Stimulated activated naive B cell treated with anti-CD40 and anti-IgM and Interleukin-4, amounts not matched to agents 10 μg/mL and 1 μg/mL and 100 μg/mL, for 72 hours (primary cell): ENCODE measurements at regions not wholly inside any gene's neighbourhood (a gene's known extent, or its start where the extent isn't known, plus 50 kb on each side); places are given as distances from the start of the nearest gene placed in this dataset.

Experiments used
- ATAC-seq, 2 donors: fragments of 150-1000 bp; cut with Tn5 transposase; replicated peaks; 2 replicates each; pipeline ENCODE4 v1.10.0; 2021; ENCODE audit warnings: moderate library complexity in 1 of 2
- DNase-seq: peaks from one replicate; pipeline ENCODE4 v3.0.0; 2021
- H3K27ac Mint-ChIP-seq: one replicate; pipeline ENCODE4 v1.8.0; 2022; ENCODE audit warnings: mild to moderate bottlenecking, mixed read lengths
- H3K27me3 Mint-ChIP-seq, 2 donors: one replicate each; pipeline ENCODE4 v1.8.0; 2022; ENCODE audit warnings: mixed read lengths in 2 of 2
- H3K36me3 Mint-ChIP-seq, 2 donors: one replicate each; pipeline ENCODE4 v1.8.0; 2022; ENCODE audit warnings: mixed read lengths in 2 of 2, mild to moderate bottlenecking in 1 of 2
- H3K4me1 Mint-ChIP-seq, 2 donors: one replicate each; pipeline ENCODE4 v1.8.0; 2022; ENCODE audit warnings: mixed read lengths in 2 of 2, mild to moderate bottlenecking in 1 of 2
- H3K4me3 Mint-ChIP-seq, 2 donors: one replicate each; pipeline ENCODE4 v1.8.0; 2022; ENCODE audit warnings: mild to moderate bottlenecking in 2 of 2, mixed read lengths in 2 of 2, moderate library complexity in 1 of 2
- H3K9me3 Mint-ChIP-seq, 2 donors: one replicate each; pipeline ENCODE4 v1.8.0; 2022; ENCODE audit warnings: mixed read lengths in 2 of 2, mild to moderate bottlenecking in 1 of 2

GRCh38 chr2:187851955-187852561, 297.8 kb upstream of the TFPI start:
- no peaks in the 10 kb centered on the region for H3K9me3 Mint-ChIP-seq
- no peak overlapping the region for H3K4me3 Mint-ChIP-seq
- H3K36me3 Mint-ChIP-seq = no peaks in the 10 kb centered on the region
- no peak overlapping the region for H3K27ac Mint-ChIP-seq
- DNase-seq (no peak), ATAC-seq (no peak)
- H3K4me1 Mint-ChIP-seq = no peaks in the 10 kb centered on the region
- no peaks in the 10 kb centered on the region for H3K27me3 Mint-ChIP-seq

- no peak overlapping the region for H3K4me3 Mint-ChIP-seq
- H3K27ac Mint-ChIP-seq = no peak overlapping the region
- H3K36me3 Mint-ChIP-seq = no peaks in the 10 kb centered on the region
- no peak for DNase-seq
- no peaks in the 10 kb centered on the region for H3K27me3 Mint-ChIP-seq
- no peaks in the 10 kb centered on the region for H3K4me1 Mint-ChIP-seq
- H3K9me3 Mint-ChIP-seq = no peaks in the 10 kb centered on the region
- no peak for ATAC-seq
These were observed 299.2 kb upstream of the TFPI start for GRCh38 chr2:187853381-187853791.

GRCh38 chr2:187854801-187855200, 300.6 kb upstream of the TFPI start:
- Mint-ChIP-seq H3K4me3 (no peak overlapping the region), H3K9me3 (peaks cover 0 to 3% of the 10 kb centered on the region in 2 donors), H3K36me3 (no peaks in the 10 kb centered on the region), H3K4me1 (no peaks in the 10 kb centered on the region), H3K27me3 (no peaks in the 10 kb centered on the region), H3K27ac (no peak overlapping the region)
- no peak for DNase-seq
- ATAC-seq = no peak

GRCh38 chr2:187855689-187856088, 301.5 kb upstream of the TFPI start:
- H3K27ac Mint-ChIP-seq = no peak overlapping the region
- H3K9me3 Mint-ChIP-seq = peaks cover 0 to 3% of the 10 kb centered on the region in 2 donors
- ATAC-seq = no peak
- H3K27me3 Mint-ChIP-seq = no peaks in the 10 kb centered on the region
- H3K36me3 Mint-ChIP-seq = no peaks in the 10 kb centered on the region
- no peaks in the 10 kb centered on the region for H3K4me1 Mint-ChIP-seq
- no peak overlapping the region for H3K4me3 Mint-ChIP-seq
- no peak for DNase-seq

- Mint-ChIP-seq H3K27me3 (no peaks in the 10 kb centered on the region), H3K4me3 (no peak overlapping the region), H3K4me1 (no peaks in the 10 kb centered on the region), H3K36me3 (no peaks in the 10 kb centered on the region), H3K27ac (no peak overlapping the region), H3K9me3 (peaks cover 0 to 3% of the 10 kb centered on the region in 2 donors)
- ATAC-seq (no peak), DNase-seq (no peak)
These were observed 303.6 kb upstream of the TFPI start for GRCh38 chr2:187857826-187858225.

GRCh38 chr2:187862715-187863114, 308.5 kb upstream of the TFPI start:
- no peak for DNase-seq
- no peak overlapping the region for H3K4me3 Mint-ChIP-seq

GRCh38 chr2:187865025-187865424, 310.8 kb upstream of the TFPI start:
- Mint-ChIP-seq H3K9me3 (peaks cover 10 to 20% of the 10 kb centered on the region in 2 donors), H3K4me3 (no peak overlapping the region), H3K36me3 (no peaks in the 10 kb centered on the region), H3K27me3 (no peaks in the 10 kb centered on the region), H3K27ac (no peak overlapping the region), H3K4me1 (no peaks in the 10 kb centered on the region)
- DNase-seq = no peak
- ATAC-seq = no peak

More at GRCh38 chr2:187862715-187863114, 308.5 kb upstream of the TFPI start:
- no peak overlapping the region for H3K27ac Mint-ChIP-seq
- no peaks in the 10 kb centered on the region for H3K36me3 Mint-ChIP-seq
- ATAC-seq = no peak
- no peaks in the 10 kb centered on the region for H3K4me1 Mint-ChIP-seq
- H3K27me3 Mint-ChIP-seq = no peaks in the 10 kb centered on the region
- H3K9me3 Mint-ChIP-seq = peaks cover 6 to 10% of the 10 kb centered on the region in 2 donors

GRCh38 chr2:187867165-187867564, 312.9 kb upstream of the TFPI start:
- Mint-ChIP-seq H3K4me1 (no peaks in the 10 kb centered on the region), H3K4me3 (no peak overlapping the region), H3K27me3 (no peaks in the 10 kb centered on the region), H3K36me3 (no peaks in the 10 kb centered on the region), H3K27ac (no peak overlapping the region), H3K9me3 (peaks cover 10 to 20% of the 10 kb centered on the region in 2 donors)
- no peak for DNase-seq
- no peak for ATAC-seq

- no peak overlapping the region for H3K27ac Mint-ChIP-seq
- H3K4me1 Mint-ChIP-seq = no peaks in the 10 kb centered on the region
- no peak for ATAC-seq
- H3K9me3 Mint-ChIP-seq = peaks cover 10 to 20% of the 10 kb centered on the region in 2 donors
- no peaks in the 10 kb centered on the region for H3K36me3 Mint-ChIP-seq
- no peak overlapping the region for H3K4me3 Mint-ChIP-seq
- no peaks in the 10 kb centered on the region for H3K27me3 Mint-ChIP-seq
- DNase-seq = no peak
These were observed 315.0 kb upstream of the TFPI start for GRCh38 chr2:187869195-187869594.

- Mint-ChIP-seq H3K27ac (no peak overlapping the region), H3K27me3 (no peaks in the 10 kb centered on the region), H3K4me3 (no peak overlapping the region), H3K4me1 (no peaks in the 10 kb centered on the region), H3K36me3 (no peaks in the 10 kb centered on the region), H3K9me3 (peaks cover 10 to 19% of the 10 kb centered on the region in 2 donors)
- no peak for ATAC-seq
- DNase-seq = no peak
These were observed 317.3 kb upstream of the TFPI start for GRCh38 chr2:187871506-187871905.

GRCh38 chr2:187873132-187873531, 318.9 kb upstream of the TFPI start:
- no peaks in the 10 kb centered on the region for H3K36me3 Mint-ChIP-seq
- H3K4me3 Mint-ChIP-seq = no peak overlapping the region
- DNase-seq (no peak), ATAC-seq (no peak)
- no peaks in the 10 kb centered on the region for H3K4me1 Mint-ChIP-seq
- H3K9me3 Mint-ChIP-seq = peaks cover under 1 to 12% of the 10 kb centered on the region in 2 donors
- no peak overlapping the region for H3K27ac Mint-ChIP-seq
- no peaks in the 10 kb centered on the region for H3K27me3 Mint-ChIP-seq

GRCh38 chr2:187874786-187875185, 320.6 kb upstream of the TFPI start:
- Mint-ChIP-seq H3K4me3 (no peak overlapping the region), H3K9me3 (peaks cover 0 to 4% of the 10 kb centered on the region in 2 donors), H3K27me3 (no peaks in the 10 kb centered on the region), H3K4me1 (no peaks in the 10 kb centered on the region), H3K36me3 (no peaks in the 10 kb centered on the region), H3K27ac (no peak overlapping the region)
- DNase-seq (no peak), ATAC-seq (no peak)

- peaks cover 0 to 4% of the 10 kb centered on the region in 2 donors for H3K9me3 Mint-ChIP-seq
- H3K36me3 Mint-ChIP-seq = no peaks in the 10 kb centered on the region
- no peak for DNase-seq
- H3K4me3 Mint-ChIP-seq = no peak overlapping the region
- H3K27ac Mint-ChIP-seq = no peak overlapping the region
- H3K27me3 Mint-ChIP-seq = no peaks in the 10 kb centered on the region
- no peak for ATAC-seq
- H3K4me1 Mint-ChIP-seq = no peaks in the 10 kb centered on the region
These were observed 321.3 kb upstream of the TFPI start for GRCh38 chr2:187875261-187876141.

GRCh38 chr2:187876554-187876953, 322.3 kb upstream of the TFPI start:
- no peaks in the 10 kb centered on the region for H3K27me3 Mint-ChIP-seq
- no peak overlapping the region for H3K4me3 Mint-ChIP-seq
- ATAC-seq (no peak), DNase-seq (no peak)
- H3K4me1 Mint-ChIP-seq = no peaks in the 10 kb centered on the region
- H3K36me3 Mint-ChIP-seq = no peaks in the 10 kb centered on the region
- H3K27ac Mint-ChIP-seq = no peak overlapping the region
- peaks cover 0 to 4% of the 10 kb centered on the region in 2 donors for H3K9me3 Mint-ChIP-seq

- Mint-ChIP-seq H3K27ac (no peak overlapping the region), H3K27me3 (no peaks in the 10 kb centered on the region), H3K4me3 (no peak overlapping the region), H3K36me3 (no peaks in the 10 kb centered on the region), H3K9me3 (peaks cover 0 to 4% of the 10 kb centered on the region in 2 donors), H3K4me1 (no peaks in the 10 kb centered on the region)
- no peak for ATAC-seq
- no peak for DNase-seq
These were observed 323.2 kb upstream of the TFPI start for GRCh38 chr2:187877391-187877790.
